ENCODE measurements at regions not wholly inside any gene's neighbourhood (a gene's known extent, or its start where the extent isn't known, plus 50 kb on each side); places are given as distances from the start of the nearest gene placed in this dataset.

DNA sequence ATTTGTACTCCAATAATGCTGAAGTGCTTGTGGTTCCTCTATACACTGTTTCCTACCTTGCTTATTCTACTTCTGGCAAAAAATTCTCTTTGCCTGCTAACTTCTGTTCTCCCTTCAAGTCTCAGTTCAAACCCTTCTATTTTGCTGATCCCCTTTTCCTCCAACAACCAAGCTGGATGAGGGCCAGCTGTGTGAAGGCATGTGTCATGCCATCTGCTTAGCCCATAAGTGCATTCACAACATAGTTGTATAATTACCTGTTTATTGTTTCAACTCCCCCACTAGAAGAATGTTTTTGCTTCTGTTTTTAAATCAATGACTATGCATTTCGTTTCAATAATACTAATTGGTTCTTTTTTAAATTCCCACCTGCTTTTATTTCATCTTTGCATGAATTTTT, 1951.4 kb upstream of the WWC1 start:
- DNase-seq = no peak

GRCh38 chr5:166341740-166342337, 1949.6 kb upstream of the WWC1 start:
- DNase-seq = no peak

- no peak for DNase-seq
Measured at GRCh38 chr5:166342402-166342801, 1949.0 kb upstream of the WWC1 start.

DNA sequence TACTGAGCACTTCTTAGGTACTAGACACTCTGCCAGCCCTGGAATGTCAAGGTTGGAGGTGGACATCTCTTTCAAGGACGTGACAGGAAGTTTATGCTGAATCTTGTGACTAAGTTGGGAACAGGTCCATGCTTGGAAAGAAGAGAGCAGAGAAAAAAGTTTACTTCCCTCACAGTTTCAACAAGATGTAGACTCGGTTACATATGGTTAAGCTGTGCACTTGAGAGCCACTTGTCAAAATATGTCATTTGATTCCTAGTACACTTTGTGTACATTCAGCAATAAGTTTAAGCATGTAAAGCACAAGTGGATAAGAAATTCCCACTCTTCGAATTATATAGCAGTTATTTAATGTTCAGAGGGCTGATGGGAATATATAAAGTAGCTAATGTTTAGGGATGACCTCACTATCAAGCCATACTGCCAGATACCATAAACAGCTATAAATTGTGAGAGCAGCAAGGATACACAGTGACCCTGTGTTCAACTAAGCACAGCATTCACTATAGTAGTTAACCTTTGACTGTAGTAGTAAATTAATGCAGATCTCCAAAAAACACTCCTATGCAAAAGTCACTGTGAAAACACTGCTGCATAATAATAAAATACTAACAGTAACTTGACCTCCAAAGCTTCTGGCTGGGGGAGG, 1944.6 kb upstream of the WWC1 start:
- peak; percentile 9 for DNase-seq

GRCh38 chr5:166349046-166349445, 1942.4 kb upstream of the WWC1 start:
- peak; percentile 65 for DNase-seq

DNA sequence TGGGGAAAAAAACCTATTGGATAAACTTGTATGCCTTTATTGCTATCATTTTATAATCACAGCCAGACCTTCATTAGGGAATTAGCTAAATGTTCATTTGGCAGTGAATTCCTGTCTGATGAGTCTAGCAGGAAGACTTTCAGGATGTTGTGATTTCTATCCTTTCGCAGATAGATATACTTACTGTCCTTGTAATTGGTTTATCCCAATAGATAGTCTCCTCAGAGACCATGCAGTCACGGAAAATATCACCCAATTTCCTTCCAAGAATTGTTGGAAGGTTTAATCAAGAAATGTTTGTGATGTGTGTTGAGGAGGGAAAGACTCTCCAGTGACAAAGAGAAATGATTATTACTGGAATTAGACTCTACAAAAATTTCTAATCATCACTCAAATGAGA, 1937.9 kb upstream of the WWC1 start:
- DNase-seq = no peak

DNA sequence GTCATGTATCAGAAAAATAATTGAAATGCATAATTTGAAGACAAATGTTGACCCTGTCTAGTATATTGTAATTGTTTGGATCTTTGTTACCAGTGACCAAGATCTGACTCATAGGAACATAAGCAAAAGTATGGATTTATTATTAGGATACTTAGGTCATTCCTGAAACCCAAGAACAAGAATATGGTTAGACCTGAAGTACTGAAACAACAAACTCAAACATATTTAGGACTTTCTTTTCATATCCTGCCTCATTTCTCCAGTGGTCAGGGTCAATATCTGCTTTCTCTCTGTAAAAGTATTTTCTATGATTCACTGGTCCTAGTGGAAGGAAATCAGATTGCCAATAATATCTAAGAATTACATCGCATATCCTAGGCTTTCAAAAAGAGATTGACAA, 1937.1 kb upstream of the WWC1 start:
- DNase-seq = no peak

DNA sequence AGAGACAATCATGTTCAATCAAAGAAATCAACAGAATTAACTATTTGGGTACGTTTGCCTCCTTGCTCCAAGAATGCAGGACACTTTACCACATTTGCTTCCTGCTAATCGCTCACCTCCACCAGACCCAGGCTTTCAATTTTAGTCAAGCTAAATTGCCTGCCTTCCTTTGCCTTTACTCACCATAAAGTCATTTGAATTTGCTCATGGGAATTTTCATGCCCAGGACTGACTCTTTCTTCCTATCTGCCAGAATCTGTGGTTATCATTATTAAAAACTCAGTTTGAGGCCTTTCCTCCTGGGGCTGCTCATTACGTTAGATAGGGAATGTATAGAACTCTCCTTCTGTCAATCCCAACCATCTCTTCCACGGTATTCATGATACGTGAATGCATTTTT, 1935.3 kb upstream of the WWC1 start:
- no peak for DNase-seq

- no peak for DNase-seq
Measured at GRCh38 chr5:166358127-166358830, 1933.2 kb upstream of the WWC1 start.

DNA sequence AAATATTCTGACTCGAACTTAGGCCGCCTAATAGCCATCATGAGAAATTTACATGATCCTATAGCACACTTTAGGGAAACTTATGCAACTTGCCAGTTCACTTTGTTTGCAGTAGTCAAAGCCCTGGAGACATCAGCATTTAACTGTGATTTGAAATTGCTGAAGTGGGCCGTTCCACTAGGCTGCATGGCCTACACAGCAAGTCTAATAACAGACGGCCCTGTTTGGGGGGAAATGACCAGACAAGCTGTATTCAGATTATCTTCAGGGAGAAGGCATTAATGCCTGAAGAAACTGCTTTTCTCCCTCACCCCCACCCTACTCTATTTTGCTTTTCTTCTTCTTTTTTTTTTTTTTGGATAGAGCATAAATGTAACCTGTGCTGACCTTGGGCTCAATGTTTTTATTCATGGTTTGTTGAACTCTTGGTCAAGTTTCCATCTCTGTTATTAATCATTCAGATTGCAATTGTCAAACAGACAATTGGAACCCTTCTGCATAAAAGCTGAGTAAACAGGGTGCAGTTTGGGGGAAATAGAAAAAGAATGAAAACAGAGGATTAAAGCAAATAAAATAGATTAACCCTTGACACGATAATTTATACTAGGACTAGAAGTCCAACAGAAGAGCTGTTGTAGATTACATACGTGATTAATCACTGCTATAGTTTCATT, 1928.2 kb upstream of the WWC1 start:
- DNase-seq = no peak

DNA sequence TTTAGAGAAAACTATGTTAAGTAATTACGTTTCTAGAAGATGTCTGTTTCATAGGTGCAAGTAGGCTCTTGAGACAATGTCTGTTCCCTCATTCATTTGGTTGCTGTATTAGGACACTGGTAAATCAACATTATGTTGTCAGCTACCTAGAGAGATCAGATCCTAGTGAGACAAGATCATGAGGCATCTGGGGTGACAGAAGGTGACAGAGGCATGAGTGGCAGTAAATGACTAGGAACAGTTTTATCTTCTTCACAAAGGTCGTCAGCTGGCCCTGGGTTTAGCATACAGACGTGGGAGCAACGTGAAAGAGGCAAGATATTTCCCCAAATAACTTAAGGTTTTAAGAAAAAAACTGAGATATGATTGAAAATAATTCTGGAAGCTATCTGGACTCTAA, 1926.3 kb upstream of the WWC1 start:
- DNase-seq = no peak

DNA sequence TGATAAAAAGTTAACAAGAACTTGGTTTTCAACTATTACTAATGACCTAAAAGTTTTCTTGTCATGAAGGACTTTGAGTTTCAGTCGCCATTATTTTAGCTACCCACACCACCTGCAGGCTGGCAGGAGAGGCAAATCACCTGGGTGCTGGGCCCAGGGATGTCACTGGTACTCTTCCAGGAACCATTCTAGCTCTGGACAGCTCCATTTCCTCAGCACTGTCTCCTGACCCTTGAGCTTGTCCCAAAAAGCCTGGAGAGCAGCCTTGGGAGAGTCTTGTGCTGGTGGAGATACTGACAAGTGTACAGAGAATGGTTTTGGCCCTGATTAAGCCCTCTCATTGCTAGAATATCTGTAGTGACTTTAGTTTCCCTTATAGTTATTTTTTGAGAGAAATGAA, 1924.1 kb upstream of the WWC1 start:
- no peak for DNase-seq

GRCh38 chr5:166369346-166369745, 1922.1 kb upstream of the WWC1 start:
- no peak for DNase-seq

- no peak for DNase-seq
Measured at GRCh38 chr5:166369807-166370206, 1921.6 kb upstream of the WWC1 start.

DNA sequence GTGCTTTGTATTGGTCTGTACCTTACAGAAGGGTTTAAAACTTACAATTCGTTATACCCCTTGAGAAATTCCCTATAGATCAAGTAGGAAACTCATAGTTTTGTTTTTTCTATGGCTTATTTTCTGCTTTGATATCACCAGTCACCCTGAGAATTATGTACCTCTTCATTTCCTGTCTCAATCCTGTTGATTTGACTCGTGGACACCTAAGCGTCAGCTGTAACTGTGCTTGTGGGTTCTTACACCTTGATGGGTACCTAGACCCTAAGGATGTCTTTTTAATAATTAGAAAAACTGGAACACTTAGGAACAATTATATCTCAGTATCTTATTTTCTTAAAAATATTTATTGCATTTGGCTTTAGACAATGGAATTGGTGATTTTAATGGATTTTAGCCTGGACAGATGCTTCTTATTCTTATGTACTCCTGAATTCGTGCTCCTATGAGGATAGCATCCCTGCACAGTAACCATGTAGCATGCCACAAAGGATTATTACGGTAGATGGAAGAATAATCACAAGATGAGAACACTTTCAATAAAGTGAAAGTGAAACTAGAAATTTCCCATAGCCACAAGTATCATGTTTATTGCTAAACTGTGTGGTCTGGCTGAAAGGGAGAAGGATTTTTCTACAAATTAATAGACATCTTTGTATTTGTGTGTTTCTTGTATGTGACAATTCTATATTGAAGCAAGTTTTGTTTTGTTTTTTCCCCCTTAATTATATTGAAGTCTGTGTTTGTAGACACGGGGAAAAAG, 1920.3 kb upstream of the WWC1 start:
- DNase-seq = no peak

- no peak for DNase-seq
Measured at GRCh38 chr5:166373817-166374216, 1917.6 kb upstream of the WWC1 start.

DNA sequence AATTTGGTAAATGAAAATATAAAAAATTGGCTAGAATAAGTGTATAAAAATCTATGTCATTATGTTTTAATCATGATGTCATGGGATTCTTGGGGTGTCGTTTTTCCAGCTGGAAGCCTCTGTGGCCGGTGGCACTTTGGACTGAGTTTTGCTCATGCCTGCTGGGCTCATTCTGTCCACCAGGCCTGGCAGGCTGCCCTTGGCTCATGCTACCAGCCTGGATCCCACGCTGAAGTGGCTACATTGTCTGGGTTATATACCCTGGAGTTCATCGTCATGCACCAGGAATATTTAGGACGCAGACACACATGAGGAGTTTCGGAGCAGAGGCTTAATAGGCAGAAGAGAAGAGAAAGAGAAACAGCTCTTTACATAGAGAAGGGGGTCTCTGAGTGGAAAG, 1913.7 kb upstream of the WWC1 start:
- DNase-seq = peak; percentile 11

DNA sequence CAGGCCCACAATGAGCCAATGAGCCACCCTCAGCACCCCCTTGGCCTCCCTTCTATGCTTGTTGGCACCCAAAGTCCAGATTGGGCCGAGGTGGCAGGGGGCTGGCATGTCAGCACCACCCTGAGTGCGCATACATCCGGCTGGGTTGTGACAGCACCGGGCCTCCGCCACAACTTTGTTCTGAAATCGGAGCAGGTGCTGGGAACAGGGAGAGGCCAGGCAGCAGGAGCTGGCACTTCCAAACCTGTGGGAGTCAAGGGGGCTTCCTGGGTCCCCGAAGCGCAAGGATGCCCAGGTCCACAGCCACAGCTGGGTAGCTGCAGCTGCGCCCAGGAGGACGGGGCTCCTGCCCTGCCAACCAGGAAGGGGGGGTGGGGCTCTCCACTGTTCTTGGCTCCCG, 1911.9 kb upstream of the WWC1 start:
- DNase-seq = no peak

- DNase-seq = no peak
Measured at GRCh38 chr5:166382031-166382430, 1909.4 kb upstream of the WWC1 start.

- DNase-seq = no peak
Measured at GRCh38 chr5:166398131-166398530, 1893.3 kb upstream of the WWC1 start.

DNA sequence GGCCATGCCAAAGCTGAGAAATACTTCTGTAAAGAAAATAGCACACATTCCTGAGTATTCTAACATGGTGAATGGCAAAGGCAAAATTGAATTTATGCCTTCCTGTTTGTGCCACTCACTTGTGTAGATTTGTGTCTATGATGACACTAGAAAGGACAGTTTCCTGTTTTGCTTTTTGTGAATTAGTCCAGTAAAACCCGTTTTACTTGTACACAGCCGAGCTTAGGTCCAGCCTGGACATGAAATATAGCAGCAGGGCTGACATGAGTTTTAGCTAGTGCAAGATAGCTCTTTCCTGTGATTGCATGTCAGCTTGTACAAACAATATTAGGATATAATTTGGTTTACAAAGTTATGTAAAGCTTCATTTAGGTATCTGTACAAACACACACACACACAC, 1891.7 kb upstream of the WWC1 start:
- DNase-seq = peak; percentile 30

DNA sequence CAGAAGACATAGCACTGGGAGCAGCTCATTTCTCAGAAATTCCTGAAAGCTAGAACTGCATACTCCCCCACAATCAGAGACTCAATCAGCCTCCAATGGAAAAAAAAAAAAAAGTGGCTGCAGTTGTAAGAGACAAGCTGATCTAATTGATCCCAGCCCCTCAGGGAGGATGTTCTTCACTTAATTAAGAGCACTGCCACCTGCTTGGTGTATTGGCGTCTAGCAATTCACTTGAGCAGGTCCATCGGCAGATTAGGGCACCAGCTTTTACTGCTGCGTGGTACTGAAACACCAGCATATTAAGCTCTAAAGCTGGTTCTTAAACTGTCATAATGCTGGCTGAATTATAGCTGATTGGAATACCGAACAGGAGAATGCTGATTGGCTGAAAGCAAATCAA, 1890.1 kb upstream of the WWC1 start:
- no peak for DNase-seq

- no peak for DNase-seq
Measured at GRCh38 chr5:166412191-166412590, 1879.3 kb upstream of the WWC1 start.
